Breast epithelium (tissue), 3 donors: ENCODE measurements at regions not wholly inside any gene's neighbourhood (a gene's known extent, or its start where the extent isn't known, plus 50 kb on each side); places are given as distances from the start of the nearest gene placed in this dataset.

Experiments
- POLR2A ChIP-seq: fragments of 450-650 bp; IDR thresholded peaks from one replicate; pipeline ENCODE4 v1.6.1; 2016; ENCODE audit warnings: antibody characterized with exemption, mild to moderate bottlenecking, moderate library complexity
- POLR2AphosphoS5 ChIP-seq, 3 donors: sonication (generic); formaldehyde crosslinking; IDR thresholded peaks; one replicate each; pipeline ENCODE4 v1.6.1; 2017; ENCODE audit warnings: antibody characterized with exemption in 3 of 3
- TF ChIP-seq, protein P1 (sequence below), 3 donors: fragments of 450-650 bp; IDR thresholded peaks; one replicate each; pipeline ENCODE4 v1.5.1; 2016 to 2017; ENCODE audit warnings: antibody characterized with exemption in 3 of 3, mild to moderate bottlenecking in 3 of 3, moderate library complexity in 3 of 3

DNA sequence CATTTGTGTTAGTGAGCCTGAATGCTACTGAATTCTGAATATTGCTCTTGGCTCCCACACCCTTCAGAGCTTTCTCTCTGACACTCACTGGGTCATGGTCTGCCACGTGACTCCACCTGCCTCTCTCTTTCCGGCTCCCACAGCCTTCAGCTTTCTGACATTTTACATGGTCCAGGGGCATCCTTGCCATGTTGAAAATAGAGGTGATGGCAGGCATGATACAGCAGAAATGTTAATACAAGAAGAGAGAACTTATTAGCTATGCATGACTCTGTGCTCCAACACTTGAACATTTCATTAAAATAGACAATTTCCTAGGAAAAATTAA, 90.3 kb upstream of the CLDN5 start:
- TF ChIP-seq, protein P1, sequence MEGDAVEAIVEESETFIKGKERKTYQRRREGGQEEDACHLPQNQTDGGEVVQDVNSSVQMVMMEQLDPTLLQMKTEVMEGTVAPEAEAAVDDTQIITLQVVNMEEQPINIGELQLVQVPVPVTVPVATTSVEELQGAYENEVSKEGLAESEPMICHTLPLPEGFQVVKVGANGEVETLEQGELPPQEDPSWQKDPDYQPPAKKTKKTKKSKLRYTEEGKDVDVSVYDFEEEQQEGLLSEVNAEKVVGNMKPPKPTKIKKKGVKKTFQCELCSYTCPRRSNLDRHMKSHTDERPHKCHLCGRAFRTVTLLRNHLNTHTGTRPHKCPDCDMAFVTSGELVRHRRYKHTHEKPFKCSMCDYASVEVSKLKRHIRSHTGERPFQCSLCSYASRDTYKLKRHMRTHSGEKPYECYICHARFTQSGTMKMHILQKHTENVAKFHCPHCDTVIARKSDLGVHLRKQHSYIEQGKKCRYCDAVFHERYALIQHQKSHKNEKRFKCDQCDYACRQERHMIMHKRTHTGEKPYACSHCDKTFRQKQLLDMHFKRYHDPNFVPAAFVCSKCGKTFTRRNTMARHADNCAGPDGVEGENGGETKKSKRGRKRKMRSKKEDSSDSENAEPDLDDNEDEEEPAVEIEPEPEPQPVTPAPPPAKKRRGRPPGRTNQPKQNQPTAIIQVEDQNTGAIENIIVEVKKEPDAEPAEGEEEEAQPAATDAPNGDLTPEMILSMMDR (IDR thresholded peaks at IDR 0.05) = no peak
- TF ChIP-seq POLR2A (no peak), POLR2AphosphoS5 (IDR thresholded peaks at IDR 0.05) (no peak)
